ENCODE measurements at regions not wholly inside any gene's neighbourhood (a gene's known extent, or its start where the extent isn't known, plus 50 kb on each side); places are given as distances from the start of the nearest gene placed in this dataset.

DNA sequence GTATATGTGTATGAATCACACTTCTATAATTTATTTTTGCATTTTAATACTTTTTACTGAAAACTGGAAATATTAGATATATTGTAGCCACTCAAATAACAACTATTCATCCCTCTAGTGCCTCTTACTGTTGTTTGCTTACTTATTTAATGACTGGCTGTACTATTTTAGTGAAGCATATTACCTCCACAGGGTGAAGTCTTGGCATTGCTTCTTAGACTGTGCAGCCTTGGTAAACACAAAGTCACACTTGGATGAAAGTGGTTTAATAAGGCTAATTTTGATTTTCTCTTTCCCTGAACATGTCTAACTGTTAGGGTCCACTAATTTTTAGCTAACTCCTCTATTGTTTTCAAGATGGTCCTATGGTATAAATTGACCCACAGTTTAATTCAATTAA, 1043.2 kb upstream of the ADGRB3 start:
- TF ChIP-seq, protein P1, sequence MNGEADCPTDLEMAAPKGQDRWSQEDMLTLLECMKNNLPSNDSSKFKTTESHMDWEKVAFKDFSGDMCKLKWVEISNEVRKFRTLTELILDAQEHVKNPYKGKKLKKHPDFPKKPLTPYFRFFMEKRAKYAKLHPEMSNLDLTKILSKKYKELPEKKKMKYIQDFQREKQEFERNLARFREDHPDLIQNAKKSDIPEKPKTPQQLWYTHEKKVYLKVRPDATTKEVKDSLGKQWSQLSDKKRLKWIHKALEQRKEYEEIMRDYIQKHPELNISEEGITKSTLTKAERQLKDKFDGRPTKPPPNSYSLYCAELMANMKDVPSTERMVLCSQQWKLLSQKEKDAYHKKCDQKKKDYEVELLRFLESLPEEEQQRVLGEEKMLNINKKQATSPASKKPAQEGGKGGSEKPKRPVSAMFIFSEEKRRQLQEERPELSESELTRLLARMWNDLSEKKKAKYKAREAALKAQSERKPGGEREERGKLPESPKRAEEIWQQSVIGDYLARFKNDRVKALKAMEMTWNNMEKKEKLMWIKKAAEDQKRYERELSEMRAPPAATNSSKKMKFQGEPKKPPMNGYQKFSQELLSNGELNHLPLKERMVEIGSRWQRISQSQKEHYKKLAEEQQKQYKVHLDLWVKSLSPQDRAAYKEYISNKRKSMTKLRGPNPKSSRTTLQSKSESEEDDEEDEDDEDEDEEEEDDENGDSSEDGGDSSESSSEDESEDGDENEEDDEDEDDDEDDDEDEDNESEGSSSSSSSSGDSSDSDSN (IDR thresholded peaks at IDR 0.05; ENCODE audit: borderline replicate concordance in 1 of 2, low read depth in 2 of 2, low read length in 2 of 2): no peak
- TF ChIP-seq SMAD3 (CRISPR knock-in tag; conservative IDR thresholded peaks at IDR 0.05): no peak
- TF ChIP-seq, protein P2, sequence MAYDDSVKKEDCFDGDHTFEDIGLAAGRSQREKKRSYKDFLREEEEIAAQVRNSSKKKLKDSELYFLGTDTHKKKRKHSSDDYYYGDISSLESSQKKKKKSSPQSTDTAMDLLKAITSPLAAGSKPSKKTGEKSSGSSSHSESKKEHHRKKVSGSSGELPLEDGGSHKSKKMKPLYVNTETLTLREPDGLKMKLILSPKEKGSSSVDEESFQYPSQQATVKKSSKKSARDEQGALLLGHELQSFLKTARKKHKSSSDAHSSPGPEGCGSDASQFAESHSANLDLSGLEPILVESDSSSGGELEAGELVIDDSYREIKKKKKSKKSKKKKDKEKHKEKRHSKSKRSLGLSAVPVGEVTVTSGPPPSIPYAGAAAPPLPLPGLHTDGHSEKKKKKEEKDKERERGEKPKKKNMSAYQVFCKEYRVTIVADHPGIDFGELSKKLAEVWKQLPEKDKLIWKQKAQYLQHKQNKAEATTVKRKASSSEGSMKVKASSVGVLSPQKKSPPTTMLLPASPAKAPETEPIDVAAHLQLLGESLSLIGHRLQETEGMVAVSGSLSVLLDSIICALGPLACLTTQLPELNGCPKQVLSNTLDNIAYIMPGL (CRISPR knock-in tag; IDR thresholded peaks at IDR 0.05): no peak
- no peak for TF ChIP-seq NELFE (IDR thresholded peaks at IDR 0.05; ENCODE audit: insufficient read depth, insufficient read length)
- no peak for TF ChIP-seq EP300 (IDR thresholded peaks at IDR 0.05; ENCODE audit: low read length)
- TF ChIP-seq RBM39 (optimal IDR thresholded peaks at IDR 0.05; ENCODE audit: low read depth, low read length): no peak
- TF ChIP-seq, protein P3, sequence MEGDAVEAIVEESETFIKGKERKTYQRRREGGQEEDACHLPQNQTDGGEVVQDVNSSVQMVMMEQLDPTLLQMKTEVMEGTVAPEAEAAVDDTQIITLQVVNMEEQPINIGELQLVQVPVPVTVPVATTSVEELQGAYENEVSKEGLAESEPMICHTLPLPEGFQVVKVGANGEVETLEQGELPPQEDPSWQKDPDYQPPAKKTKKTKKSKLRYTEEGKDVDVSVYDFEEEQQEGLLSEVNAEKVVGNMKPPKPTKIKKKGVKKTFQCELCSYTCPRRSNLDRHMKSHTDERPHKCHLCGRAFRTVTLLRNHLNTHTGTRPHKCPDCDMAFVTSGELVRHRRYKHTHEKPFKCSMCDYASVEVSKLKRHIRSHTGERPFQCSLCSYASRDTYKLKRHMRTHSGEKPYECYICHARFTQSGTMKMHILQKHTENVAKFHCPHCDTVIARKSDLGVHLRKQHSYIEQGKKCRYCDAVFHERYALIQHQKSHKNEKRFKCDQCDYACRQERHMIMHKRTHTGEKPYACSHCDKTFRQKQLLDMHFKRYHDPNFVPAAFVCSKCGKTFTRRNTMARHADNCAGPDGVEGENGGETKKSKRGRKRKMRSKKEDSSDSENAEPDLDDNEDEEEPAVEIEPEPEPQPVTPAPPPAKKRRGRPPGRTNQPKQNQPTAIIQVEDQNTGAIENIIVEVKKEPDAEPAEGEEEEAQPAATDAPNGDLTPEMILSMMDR (IDR thresholded peaks at IDR 0.05 in 2 of 3, conservative IDR thresholded peaks at IDR 0.05 in 1 of 3; ENCODE audit: insufficient read depth in 2 of 3, low read depth in 1 of 3, low read length in 3 of 3): no peak
- no peak for TF ChIP-seq ZNF140 (CRISPR knock-in tag; IDR thresholded peaks at IDR 0.05)
- no peak for TF ChIP-seq ETV5 (CRISPR knock-in tag; IDR thresholded peaks at IDR 0.05; ENCODE audit: low read depth)
- no peak for TF ChIP-seq CHD2 (IDR thresholded peaks at IDR 0.05; ENCODE audit: low read depth, low read length)

All from K562 (cell line).